Kasumi-1 (cell line): ENCODE measurements at regions not wholly inside any gene's neighbourhood (a gene's known extent, or its start where the extent isn't known, plus 50 kb on each side); places are given as distances from the start of the nearest gene placed in this dataset.

ENCODE experiments used
- DNase-seq, 2 experiments: peaks; one replicate each; lab custom pipeline; 2025; lab: John Stamatoyannopoulos, UW

- DNase-seq = no peak
Observed at GRCh38 chr15:97317163-97317562, 643.3 kb upstream of the ARRDC4 start.

GRCh38 chr15:97319291-97319690, 641.2 kb upstream of the ARRDC4 start:
- no peak for DNase-seq

GRCh38 chr15:97346221-97346620, 614.3 kb upstream of the ARRDC4 start:
- no peak for DNase-seq

GRCh38 chr15:97350813-97351212, 609.7 kb upstream of the ARRDC4 start:
- no peak for DNase-seq

GRCh38 chr15:97383516-97383915, 577.0 kb upstream of the ARRDC4 start:
- DNase-seq = no peak

- no peak for DNase-seq
Observed at GRCh38 chr15:97386940-97387339, 573.6 kb upstream of the ARRDC4 start.

- DNase-seq = no peak
Observed at GRCh38 chr15:97401195-97401594, 559.3 kb upstream of the ARRDC4 start.

- DNase-seq = no peak
Observed at GRCh38 chr15:97401970-97402369, 558.5 kb upstream of the ARRDC4 start.

- DNase-seq = no peak
Observed at GRCh38 chr15:97406841-97407240, 553.7 kb upstream of the ARRDC4 start.

GRCh38 chr15:97410897-97411575, 549.5 kb upstream of the ARRDC4 start:
- no peak for DNase-seq

- DNase-seq = no peak
Observed at GRCh38 chr15:97420130-97420529, 540.4 kb upstream of the ARRDC4 start.

- no peak for DNase-seq
Observed at GRCh38 chr15:97425596-97425995, 534.9 kb upstream of the ARRDC4 start.

- no peak for DNase-seq
Observed at GRCh38 chr15:97443101-97443500, 517.4 kb upstream of the ARRDC4 start.

GRCh38 chr15:97446138-97446537, 514.4 kb upstream of the ARRDC4 start:
- no peak for DNase-seq

GRCh38 chr15:97456521-97457202, 503.8 kb upstream of the ARRDC4 start:
- no peak for DNase-seq

- DNase-seq = no peak
Observed at GRCh38 chr15:97457203-97457847, 503.2 kb upstream of the ARRDC4 start.

GRCh38 chr15:97459771-97460170, 500.7 kb upstream of the ARRDC4 start:
- DNase-seq = no peak

- DNase-seq = no peak
Observed at GRCh38 chr15:97461226-97461625, 499.3 kb upstream of the ARRDC4 start.

- DNase-seq = no peak
Observed at GRCh38 chr15:97463696-97464095, 496.8 kb upstream of the ARRDC4 start.

- DNase-seq = peak in 1 of 2 experiments; percentile 6
Observed at GRCh38 chr15:97470417-97470816, 490.1 kb upstream of the ARRDC4 start.

- DNase-seq = no peak
Observed at GRCh38 chr15:97473627-97474026, 486.9 kb upstream of the ARRDC4 start.

GRCh38 chr15:97479957-97480356, 480.5 kb upstream of the ARRDC4 start:
- DNase-seq = peak; percentile 64 to 72

- peak; percentile 5 to 46 for DNase-seq
Observed at GRCh38 chr15:97482521-97482920, 478.0 kb upstream of the ARRDC4 start.
